Mesenchymal stem cell (in vitro differentiated cells and primary cell): ENCODE measurements at regions not wholly inside any gene's neighbourhood (a gene's known extent, or its start where the extent isn't known, plus 50 kb on each side); places are given as distances from the start of the nearest gene placed in this dataset.

Source experiments
- DNase-seq: peaks from one replicate; pipeline ENCODE4 v3.0.0-alpha.2; 2013
- H2AFZ ChIP-seq: one replicate; pipeline ENCODE4 v1.6.1; 2013; ENCODE audit warnings: low read depth, mild to moderate bottlenecking, control low read depth, inconsistent platforms, low read length, moderate library complexity
- H2AK5ac ChIP-seq: 2 replicates; pipeline ENCODE4 v1.6.1; 2013; ENCODE audit warnings: low read length, moderate library complexity, mild to moderate bottlenecking, inconsistent platforms; ENCODE audit not compliant: severe bottlenecking
- H2BK120ac ChIP-seq: one replicate; pipeline ENCODE4 v1.6.1; 2013; ENCODE audit warnings: low read depth, mild to moderate bottlenecking, inconsistent platforms, low read length, moderate library complexity
- H2BK12ac ChIP-seq, 2 experiments: one replicate each; pipeline ENCODE4 v1.6.1; 2013; ENCODE audit warnings: inconsistent platforms in 2 of 2, low read length in 2 of 2, mild to moderate bottlenecking in 2 of 2, moderate library complexity in 2 of 2, control low read depth in 1 of 2
- H2BK15ac ChIP-seq: one replicate; pipeline ENCODE4 v1.6.1; 2013; ENCODE audit warnings: mild to moderate bottlenecking, low read depth, inconsistent platforms; ENCODE audit not compliant: poor library complexity, severe bottlenecking
- H2BK5ac ChIP-seq: 2 replicates; pipeline ENCODE4 v1.6.1; 2013; ENCODE audit warnings: low read depth, mild to moderate bottlenecking, low read length, control low read depth, inconsistent platforms; ENCODE audit not compliant: poor library complexity, severe bottlenecking
- H3K14ac ChIP-seq, 2 experiments: one replicate each; pipeline ENCODE4 v1.6.1; 2013; ENCODE audit warnings: inconsistent platforms in 2 of 2, low read length in 2 of 2, control low read depth in 1 of 2, mild to moderate bottlenecking in 1 of 2, moderate library complexity in 1 of 2
- H3K18ac ChIP-seq, 2 experiments: one replicate each; pipeline ENCODE4 v1.6.1; 2013; ENCODE audit warnings: inconsistent platforms in 2 of 2, low read length in 2 of 2, control low read depth in 1 of 2, low read depth in 1 of 2, mild to moderate bottlenecking in 1 of 2
- H3K23ac ChIP-seq, 2 experiments: one replicate each; pipeline ENCODE4 v1.6.1; 2013; ENCODE audit warnings: inconsistent platforms in 2 of 2, low read length in 2 of 2, mild to moderate bottlenecking in 2 of 2, moderate library complexity in 2 of 2, control low read depth in 1 of 2
- H3K27ac ChIP-seq: 2 replicates; pipeline ENCODE4 v1.5.1; 2013; ENCODE audit warnings: mild to moderate bottlenecking, moderate library complexity, low read length, control low read depth, inconsistent platforms; ENCODE audit not compliant: poor library complexity, severe bottlenecking
- H3K27me3 ChIP-seq, 2 experiments: 2 replicates each; pipeline versions ENCODE4 v1.6.1 to v1.7.0; 2013; ENCODE audit warnings: low read length in 2 of 2, mild to moderate bottlenecking in 2 of 2, moderate library complexity in 2 of 2, control low read depth in 1 of 2, inconsistent platforms in 1 of 2; ENCODE audit not compliant: control insufficient read depth in 1 of 2, insufficient read depth in 1 of 2
- H3K36me3 ChIP-seq, 2 experiments: 2 replicates each; pipeline versions ENCODE4 v1.6.1 to v1.7.0; 2013; ENCODE audit warnings: low read length in 2 of 2, control low read depth in 1 of 2, inconsistent platforms in 1 of 2, low read depth in 1 of 2, mild to moderate bottlenecking in 1 of 2; ENCODE audit not compliant: insufficient read depth in 2 of 2, control insufficient read depth in 1 of 2
- H3K4ac ChIP-seq, 2 experiments: one replicate each; pipeline ENCODE4 v1.6.1; 2013; ENCODE audit warnings: inconsistent platforms in 2 of 2, low read length in 2 of 2, mild to moderate bottlenecking in 2 of 2, moderate library complexity in 2 of 2, control low read depth in 1 of 2, low read depth in 1 of 2
- H3K4me1 ChIP-seq: 2 replicates; pipeline ENCODE4 v1.6.1; 2013; ENCODE audit warnings: low read depth, low read length, control low read depth; ENCODE audit not compliant: control insufficient read depth, insufficient read depth
- H3K4me2 ChIP-seq: 2 replicates; pipeline ENCODE4 v1.6.1; 2013; ENCODE audit warnings: low read length, mild to moderate bottlenecking, inconsistent platforms; ENCODE audit not compliant: poor library complexity, severe bottlenecking
- H3K4me3 ChIP-seq, 2 experiments: 2 replicates each; pipeline versions ENCODE4 v1.5.1 to v1.7.0; 2013; ENCODE audit warnings: low read length in 2 of 2, mild to moderate bottlenecking in 2 of 2, control low read depth in 1 of 2, low read depth in 1 of 2; ENCODE audit not compliant: insufficient read depth in 1 of 2
- H3K79me1 ChIP-seq: replicated peaks from 2 replicates; pipeline ENCODE4 v1.6.1; 2013; ENCODE audit warnings: mild to moderate bottlenecking, control low read depth, low read length, inconsistent platforms; ENCODE audit not compliant: poor library complexity, severe bottlenecking
- H3K9ac ChIP-seq: 2 replicates; pipeline ENCODE4 v1.7.0; 2013; ENCODE audit warnings: mild to moderate bottlenecking, low read length, moderate library complexity
- H3K9me3 ChIP-seq: 2 replicates; pipeline ENCODE4 v1.7.0; 2013; ENCODE audit warnings: mild to moderate bottlenecking, low read length; ENCODE audit not compliant: control insufficient read depth
- H4K8ac ChIP-seq: one replicate; pipeline ENCODE4 v1.6.1; 2013; ENCODE audit warnings: inconsistent platforms, mild to moderate bottlenecking, low read length, moderate library complexity
- H4K91ac ChIP-seq: one replicate; pipeline ENCODE4 v1.6.1; 2013; ENCODE audit warnings: mild to moderate bottlenecking, low read length, inconsistent platforms
- WGBS: methylation state at CpG from one replicate; pipeline ENCODE4 v1.1.7; 2013; ENCODE audit warnings: mixed read lengths; 5-methylcytosine and 5-hydroxymethylcytosine counted together

- H3K79me1 ChIP-seq: no peaks in the 10 kb centered on the region
- WGBS: 97% methylated on average over 3 of the region's 4 CpGs
- H2BK12ac ChIP-seq: no peak overlapping the region
- H3K9me3 ChIP-seq: peaks cover 6% of the 10 kb centered on the region
- no peak overlapping the region for H3K23ac ChIP-seq
- peaks cover 2% of the 10 kb centered on the region for H3K4me1 ChIP-seq
- no peak overlapping the region for H2AFZ ChIP-seq
- no peak overlapping the region for H3K27ac ChIP-seq
- H2BK120ac ChIP-seq: no peak overlapping the region
- peaks cover 7 to 35% of the 10 kb centered on the region in 2 experiments for H3K27me3 ChIP-seq
- no peak overlapping the region for H3K4ac ChIP-seq
- no peak overlapping the region for H2BK15ac ChIP-seq
- H3K9ac ChIP-seq: no peak overlapping the region
- H3K18ac ChIP-seq: no peak overlapping the region
- H3K36me3 ChIP-seq: no peaks in the 10 kb centered on the region
- no peak overlapping the region for H4K8ac ChIP-seq
- H3K4me2 ChIP-seq: no peak overlapping the region
- no peak overlapping the region for H2AK5ac ChIP-seq
- H2BK5ac ChIP-seq: no peak overlapping the region
- no peak for DNase-seq
- H3K4me3 ChIP-seq: no peak overlapping the region
- no peak overlapping the region for H4K91ac ChIP-seq
- H3K14ac ChIP-seq: no peak overlapping the region
Measured at GRCh38 chr15:70306582-70306981, 208.9 kb upstream of the TLE3 start.

- H4K8ac ChIP-seq: no peak overlapping the region
- H3K18ac ChIP-seq: no peak overlapping the region
- no peak overlapping the region for H2BK5ac ChIP-seq
- no peak overlapping the region for H2AFZ ChIP-seq
- no peak overlapping the region for H3K4ac ChIP-seq
- H3K23ac ChIP-seq: no peak overlapping the region
- no peaks in the 10 kb centered on the region for H3K79me1 ChIP-seq
- H2BK12ac ChIP-seq: no peak overlapping the region
- H3K9ac ChIP-seq: no peak overlapping the region
- no peak overlapping the region for H3K27ac ChIP-seq
- H2BK120ac ChIP-seq: no peak overlapping the region
- no peak for DNase-seq
- peaks cover 7 to 35% of the 10 kb centered on the region in 2 experiments for H3K27me3 ChIP-seq
- H2AK5ac ChIP-seq: no peak overlapping the region
- H3K4me3 ChIP-seq: no peak overlapping the region
- H2BK15ac ChIP-seq: no peak overlapping the region
- no peak overlapping the region for H4K91ac ChIP-seq
- peaks cover 6% of the 10 kb centered on the region for H3K9me3 ChIP-seq
- no peak overlapping the region for H3K4me2 ChIP-seq
- no peaks in the 10 kb centered on the region for H3K36me3 ChIP-seq
- H3K14ac ChIP-seq: no peak overlapping the region
- WGBS: 87% methylated on average over 2 of the region's 6 CpGs
- peaks cover 2% of the 10 kb centered on the region for H3K4me1 ChIP-seq
Measured at GRCh38 chr15:70306081-70306480, 208.4 kb upstream of the TLE3 start.

- Histone ChIP-seq H3K36me3 (no peaks in the 10 kb centered on the region), H3K27me3 (peaks cover 3 to 31% of the 10 kb centered on the region in 2 experiments), H2AK5ac (no peak overlapping the region), H3K9me3 (peaks cover 6% of the 10 kb centered on the region), H3K9ac (no peak overlapping the region), H3K4me3 (no peak overlapping the region), H3K27ac (no peak overlapping the region), H3K4ac (no peak overlapping the region), H3K23ac (no peak overlapping the region), H3K79me1 (no peaks in the 10 kb centered on the region), H3K4me2 (no peak overlapping the region), H3K14ac (no peak overlapping the region), H2AFZ (no peak overlapping the region), H2BK120ac (no peak overlapping the region), H2BK15ac (no peak overlapping the region), H2BK12ac (no peak overlapping the region), H2BK5ac (no peak overlapping the region), H4K8ac (no peak overlapping the region), H3K4me1 (peaks cover 2% of the 10 kb centered on the region), H4K91ac (no peak overlapping the region), H3K18ac (no peak overlapping the region)
- no peak for DNase-seq
- WGBS: 100% methylated on average over 2 of the region's 4 CpGs
Measured at GRCh38 chr15:70303981-70304380, 206.3 kb upstream of the TLE3 start.

- Histone ChIP-seq H3K4me3 (no peak overlapping the region), H3K18ac (no peak overlapping the region), H3K4me1 (peaks cover 2% of the 10 kb centered on the region), H3K4ac (no peak overlapping the region), H3K27me3 (peaks cover 0 to 25% of the 10 kb centered on the region in 2 experiments), H3K14ac (no peak overlapping the region), H2BK5ac (no peak overlapping the region), H2AK5ac (no peak overlapping the region), H3K27ac (no peak overlapping the region), H3K36me3 (no peaks in the 10 kb centered on the region), H4K8ac (no peak overlapping the region), H2BK12ac (no peak overlapping the region), H3K4me2 (no peak overlapping the region), H3K9ac (no peak overlapping the region), H3K79me1 (no peaks in the 10 kb centered on the region), H2BK120ac (no peak overlapping the region), H2AFZ (no peak overlapping the region), H4K91ac (no peak overlapping the region), H3K23ac (no peak overlapping the region), H3K9me3 (peaks cover 6% of the 10 kb centered on the region), H2BK15ac (no peak overlapping the region)
- DNase-seq: no peak
- 87% methylated on average over 1 of the region's 1 CpG for WGBS
Measured at GRCh38 chr15:70302360-70302759, 204.6 kb upstream of the TLE3 start.
